ENCODE measurements at regions not wholly inside any gene's neighbourhood (a gene's known extent, or its start where the extent isn't known, plus 50 kb on each side); places are given as distances from the start of the nearest gene placed in this dataset.

- Histone ChIP-seq H3K4me1 (ENCODE audit: control insufficient read depth, insufficient read depth, low read length) (no peaks in the 10 kb centered on the region), H3K23ac (ENCODE audit: low read depth, low read length) (no peak overlapping the region), H2BK15ac (ENCODE audit: low read depth, low read length) (no peak overlapping the region), H3K4ac (ENCODE audit: low read depth, low read length) (no peak overlapping the region), H3K36me3 (ENCODE audit: control insufficient read depth, insufficient read depth, low read length) (no peaks in the 10 kb centered on the region), H2AK5ac (ENCODE audit: low read depth, low read length) (no peak overlapping the region), H3K4me2 (ENCODE audit: low read depth, low read length) (no peak overlapping the region), H3K27ac (ENCODE audit: insufficient read depth, low read length) (no peak overlapping the region), H4K91ac (ENCODE audit: insufficient read depth, low read depth, low read length) (no peak overlapping the region), H2BK120ac (ENCODE audit: low read depth, low read length) (no peak overlapping the region), H3K56ac (ENCODE audit: extremely low read depth, insufficient read depth, low read length) (no peak overlapping the region), H2AFZ (replicated peaks; ENCODE audit: low read length, poor library complexity) (no peak overlapping the region), H3K14ac (replicated peaks; ENCODE audit: low read depth, low read length) (no peak overlapping the region), H3K79me1 (ENCODE audit: low read depth in 1 of 2, low read length in 2 of 2) (no peaks in the 10 kb centered on the region), H3K9ac (ENCODE audit: low read depth, low read length) (no peak overlapping the region), H2BK20ac (ENCODE audit: low read depth, low read length) (no peak overlapping the region), H2AK9ac (replicated peaks; ENCODE audit: low read depth, low read length, poor library complexity) (no peak overlapping the region), H3K9me1 (ENCODE audit: insufficient read depth, low read length) (no peaks in the 10 kb centered on the region), H3K18ac (ENCODE audit: low read depth, low read length) (no peak overlapping the region), H3K9me3 (ENCODE audit: control insufficient read depth, insufficient read depth, low read length) (peaks cover 15% of the 10 kb centered on the region), H3K4me3 (ENCODE audit: insufficient read depth, low read depth, low read length) (no peak overlapping the region), H4K5ac (ENCODE audit: low read depth, low read length) (no peak overlapping the region), H2BK5ac (ENCODE audit: low read depth, low read length, poor library complexity, severe bottlenecking) (no peak overlapping the region), H4K8ac (ENCODE audit: low read depth in 2 of 2, low read length in 2 of 2) (no peak overlapping the region), H4K20me1 (ENCODE audit: insufficient read depth, low read length) (no peaks in the 10 kb centered on the region), H3K27me3 (ENCODE audit: control insufficient read depth, insufficient read depth, low read length) (no peaks in the 10 kb centered on the region)
- dilution Hi-C loops (cut with HindIII; ENCODE audit: low sequenced_read_pairs, unreplicated experiment) = no loop called here
- ATAC-seq (ENCODE audit: low read depth) (no peak), DNase-seq (no peak)
- no CpG with 5 or more reads among the region's 2 CpGs for WGBS, 2 experiments (ENCODE audit: extremely low coverage in 2 of 2, insufficient read length in 1 of 2)
- in situ Hi-C loops (cut with MboI; ENCODE audit: low sequenced_read_pairs) = no loop called here
- POLR2A ChIA-PET (ENCODE audit: unreplicated experiment) = no interaction called here
- CTCF ChIA-PET = no interaction called here
- intact Hi-C loops (cut with micrococcal nuclease) = no loop called here
- no TSS peak for BruUV-seq (replicated peaks)
- TF ChIP-seq CEBPB (IDR thresholded peaks at IDR 0.05; ENCODE audit: low read depth, low read length) (no peak), RAD21 (IDR thresholded peaks at IDR 0.05; ENCODE audit: low read length) (no peak), CTCF (conservative IDR thresholded peaks at IDR 0.05; ENCODE audit: low read depth, low read length) (no peak), MAZ (IDR thresholded peaks at IDR 0.05; ENCODE audit: borderline replicate concordance, low read depth, low read length) (no peak), CHD1 (IDR thresholded peaks at IDR 0.05; ENCODE audit: low read depth, low read length) (no peak), POLR2A (IDR thresholded peaks at IDR 0.05; ENCODE audit: low read depth, low read length) (no peak), BHLHE40 (IDR thresholded peaks at IDR 0.05; ENCODE audit: low read depth, low read length) (no peak), SMC3 (IDR thresholded peaks at IDR 0.05; ENCODE audit: low read depth, low read length) (no peak), RCOR1 (IDR thresholded peaks at IDR 0.05; ENCODE audit: insufficient replicate concordance, low read length) (no peak), MXI1 (IDR thresholded peaks at IDR 0.05; ENCODE audit: borderline replicate concordance, low read depth, low read length) (no peak), ELK1 (IDR thresholded peaks at IDR 0.05; ENCODE audit: borderline replicate concordance, low read depth, low read length) (no peak), MAFK (IDR thresholded peaks at IDR 0.05; ENCODE audit: low read depth, low read length) (no peak), FOS (IDR thresholded peaks at IDR 0.05; ENCODE audit: low read depth, low read length) (no peak), RFX5 (IDR thresholded peaks at IDR 0.05; ENCODE audit: low read depth, low read length) (no peak), NFE2L2 (IDR thresholded peaks at IDR 0.05; ENCODE audit: low read depth, low read length) (no peak), USF2 (IDR thresholded peaks at IDR 0.05; ENCODE audit: low read depth, low read length) (no peak)
These were observed 622.9 kb upstream of the ID4 start for GRCh38 chr6:19214231-19214630.

Measured in IMR-90 (cell line).